Panc1 (cell line): ENCODE measurements at regions not wholly inside any gene's neighbourhood (a gene's known extent, or its start where the extent isn't known, plus 50 kb on each side); places are given as distances from the start of the nearest gene placed in this dataset.

Experiments
- ATAC-seq: fragments of 200-7000 bp; cut with Tn5 transposase; 2 replicates; pipeline ENCODE4 v1.9.1; 2020; ENCODE audit warnings: mild to moderate bottlenecking, moderate library complexity
- BruUV-seq: library from RNA; stranded (reverse); fragments of 400-500 nt; replicated peaks from 2 replicates; lab custom pipeline; 2021; lab: Mats Ljungman, UMichigan
- CTCF ChIA-PET: fragments of 300-600 bp; sonication (Branson Sonifier 250); formaldehyde crosslinking; loops from one replicate; lab custom pipeline; 2022; ENCODE audit warnings: antibody characterized with exemption; lab: Charles Lee
- POLR2A ChIA-PET: fragments of 300-600 bp; sonication (Branson Sonifier 250); formaldehyde crosslinking; loops from one replicate; lab custom pipeline; 2022; ENCODE audit warnings: antibody characterized with exemption; lab: Charles Lee
- DNase-seq: peaks from one replicate; pipeline ENCODE4 v3.0.0-alpha.2; 2010; ENCODE audit warnings: low read depth, low spot score
- H3K27ac ChIP-seq: 2 replicates; pipeline ENCODE4 v1.5.1; 2011; ENCODE audit warnings: mild to moderate bottlenecking, low read length, inconsistent platforms
- H3K27me3 ChIP-seq: fragments of 200-500 bp; sonication (Bioruptor generic); 2 replicates; pipeline ENCODE4 v1.6.0; 2014; ENCODE audit warnings: low read length, inconsistent platforms; ENCODE audit not compliant: control insufficient read depth, insufficient read depth
- H3K36me3 ChIP-seq: fragments of 200-500 bp; sonication (Bioruptor generic); 2 replicates; pipeline ENCODE4 v1.5.1; 2014; ENCODE audit warnings: inconsistent platforms, mild to moderate bottlenecking, low read length, moderate library complexity; ENCODE audit not compliant: control insufficient read depth, insufficient read depth
- H3K4me1 ChIP-seq: 2 replicates; pipeline ENCODE4 v1.5.1; 2011; ENCODE audit warnings: inconsistent platforms, mild to moderate bottlenecking, low read length, moderate library complexity; ENCODE audit not compliant: control insufficient read depth, insufficient read depth
- H3K4me3 ChIP-seq, 2 experiments: 2 replicates each; pipeline ENCODE4 v1.5.1; 2011 to 2012; ENCODE audit warnings: low read depth in 2 of 2, low read length in 2 of 2, mild to moderate bottlenecking in 2 of 2, inconsistent platforms in 1 of 2, moderate library complexity in 1 of 2
- H3K9me3 ChIP-seq: fragments of 200-500 bp; sonication (Bioruptor generic); 2 replicates; pipeline ENCODE4 v1.5.1; 2014; ENCODE audit warnings: low read depth, mild to moderate bottlenecking, inconsistent platforms, low read length, moderate library complexity; ENCODE audit not compliant: control insufficient read depth, insufficient read depth
- POLR2AphosphoS5 ChIP-seq: IDR thresholded peaks from 2 replicates; pipeline ENCODE4 v1.6.1; 2012; ENCODE audit warnings: mild to moderate bottlenecking, low read depth, low read length, moderate library complexity
- SIN3A ChIP-seq: IDR thresholded peaks from 2 replicates; pipeline ENCODE4 v1.6.1; 2012; ENCODE audit warnings: low read depth, mild to moderate bottlenecking, low read length, moderate library complexity, borderline replicate concordance; ENCODE audit not compliant: insufficient read depth
- TCF7L2 ChIP-seq: IDR thresholded peaks from 2 replicates; pipeline ENCODE4 v1.6.1; 2011; ENCODE audit warnings: mild to moderate bottlenecking, low read depth, low read length, inconsistent platforms
- in situ Hi-C: cut with HindIII; loops from 2 replicates; pipeline ENCODE4 v1.10.0; 2016; ENCODE audit warnings: low sequenced_read_pairs, low pct_unique_long_range_greater_than_20kb
- intact Hi-C: fragments of 100-400 bp; cut with micrococcal nuclease; formaldehyde crosslinking; loops from one replicate; pipeline ENCODE4 v1.10.0; 2022; ENCODE audit not compliant: unreplicated experiment
- TF ChIP-seq, protein P1 (sequence below), 2 experiments: IDR thresholded peaks; 2 replicates each; pipeline ENCODE4 v1.6.1; 2011 to 2012; ENCODE audit warnings: low read depth in 2 of 2, control low read depth in 1 of 2, low read length in 1 of 2, mild to moderate bottlenecking in 1 of 2, moderate library complexity in 1 of 2; ENCODE audit not compliant: insufficient read depth in 1 of 2
- TF ChIP-seq, protein P2 (sequence below): fragments of 450-650 bp; IDR thresholded peaks from 2 replicates; pipeline ENCODE4 v1.5.1; 2017; ENCODE audit warnings: mild to moderate bottlenecking

DNA sequence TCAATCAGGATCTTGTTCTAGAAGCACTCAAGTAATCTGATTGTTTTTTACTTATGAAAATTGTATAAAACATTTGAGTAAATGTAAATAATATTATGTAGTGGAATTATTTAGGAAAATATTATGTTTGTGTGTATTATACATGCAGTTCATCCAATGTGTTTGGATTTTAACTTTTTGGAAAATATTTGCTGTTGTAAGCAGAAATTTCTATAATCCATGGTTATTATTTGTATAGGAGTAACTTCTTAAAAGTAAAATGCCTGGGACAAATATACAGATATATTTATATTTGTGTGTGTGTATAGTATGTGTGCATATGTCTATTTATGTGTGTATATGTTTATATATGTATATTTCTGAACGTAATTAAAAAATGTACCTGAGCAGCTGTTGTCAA, 1394.6 kb upstream of the AGA start:
- in situ Hi-C loops (no loop called here), intact Hi-C loops (no loop called here)
- no peak for DNase-seq
- H3K27me3 ChIP-seq: no peaks in the 10 kb centered on the region
- POLR2A ChIA-PET: no interaction called here
- no peak overlapping the region for H3K27ac ChIP-seq
- H3K4me3 ChIP-seq: no peak overlapping the region
- CTCF ChIA-PET: no interaction called here
- H3K9me3 ChIP-seq: no peaks in the 10 kb centered on the region
- ATAC-seq: no peak
- no TSS peak for BruUV-seq
- H3K4me1 ChIP-seq: no peaks in the 10 kb centered on the region
- TF ChIP-seq POLR2AphosphoS5 (no peak), SIN3A (no peak), TCF7L2 (no peak)
- TF ChIP-seq, protein P1, sequence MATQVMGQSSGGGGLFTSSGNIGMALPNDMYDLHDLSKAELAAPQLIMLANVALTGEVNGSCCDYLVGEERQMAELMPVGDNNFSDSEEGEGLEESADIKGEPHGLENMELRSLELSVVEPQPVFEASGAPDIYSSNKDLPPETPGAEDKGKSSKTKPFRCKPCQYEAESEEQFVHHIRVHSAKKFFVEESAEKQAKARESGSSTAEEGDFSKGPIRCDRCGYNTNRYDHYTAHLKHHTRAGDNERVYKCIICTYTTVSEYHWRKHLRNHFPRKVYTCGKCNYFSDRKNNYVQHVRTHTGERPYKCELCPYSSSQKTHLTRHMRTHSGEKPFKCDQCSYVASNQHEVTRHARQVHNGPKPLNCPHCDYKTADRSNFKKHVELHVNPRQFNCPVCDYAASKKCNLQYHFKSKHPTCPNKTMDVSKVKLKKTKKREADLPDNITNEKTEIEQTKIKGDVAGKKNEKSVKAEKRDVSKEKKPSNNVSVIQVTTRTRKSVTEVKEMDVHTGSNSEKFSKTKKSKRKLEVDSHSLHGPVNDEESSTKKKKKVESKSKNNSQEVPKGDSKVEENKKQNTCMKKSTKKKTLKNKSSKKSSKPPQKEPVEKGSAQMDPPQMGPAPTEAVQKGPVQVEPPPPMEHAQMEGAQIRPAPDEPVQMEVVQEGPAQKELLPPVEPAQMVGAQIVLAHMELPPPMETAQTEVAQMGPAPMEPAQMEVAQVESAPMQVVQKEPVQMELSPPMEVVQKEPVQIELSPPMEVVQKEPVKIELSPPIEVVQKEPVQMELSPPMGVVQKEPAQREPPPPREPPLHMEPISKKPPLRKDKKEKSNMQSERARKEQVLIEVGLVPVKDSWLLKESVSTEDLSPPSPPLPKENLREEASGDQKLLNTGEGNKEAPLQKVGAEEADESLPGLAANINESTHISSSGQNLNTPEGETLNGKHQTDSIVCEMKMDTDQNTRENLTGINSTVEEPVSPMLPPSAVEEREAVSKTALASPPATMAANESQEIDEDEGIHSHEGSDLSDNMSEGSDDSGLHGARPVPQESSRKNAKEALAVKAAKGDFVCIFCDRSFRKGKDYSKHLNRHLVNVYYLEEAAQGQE (IDR thresholded peaks at IDR 0.05; ENCODE audit: insufficient read depth in 1 of 2, low read depth in 2 of 2, low read length in 1 of 2): no peak
- TF ChIP-seq, protein P2, sequence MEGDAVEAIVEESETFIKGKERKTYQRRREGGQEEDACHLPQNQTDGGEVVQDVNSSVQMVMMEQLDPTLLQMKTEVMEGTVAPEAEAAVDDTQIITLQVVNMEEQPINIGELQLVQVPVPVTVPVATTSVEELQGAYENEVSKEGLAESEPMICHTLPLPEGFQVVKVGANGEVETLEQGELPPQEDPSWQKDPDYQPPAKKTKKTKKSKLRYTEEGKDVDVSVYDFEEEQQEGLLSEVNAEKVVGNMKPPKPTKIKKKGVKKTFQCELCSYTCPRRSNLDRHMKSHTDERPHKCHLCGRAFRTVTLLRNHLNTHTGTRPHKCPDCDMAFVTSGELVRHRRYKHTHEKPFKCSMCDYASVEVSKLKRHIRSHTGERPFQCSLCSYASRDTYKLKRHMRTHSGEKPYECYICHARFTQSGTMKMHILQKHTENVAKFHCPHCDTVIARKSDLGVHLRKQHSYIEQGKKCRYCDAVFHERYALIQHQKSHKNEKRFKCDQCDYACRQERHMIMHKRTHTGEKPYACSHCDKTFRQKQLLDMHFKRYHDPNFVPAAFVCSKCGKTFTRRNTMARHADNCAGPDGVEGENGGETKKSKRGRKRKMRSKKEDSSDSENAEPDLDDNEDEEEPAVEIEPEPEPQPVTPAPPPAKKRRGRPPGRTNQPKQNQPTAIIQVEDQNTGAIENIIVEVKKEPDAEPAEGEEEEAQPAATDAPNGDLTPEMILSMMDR: no peak
- no peaks in the 10 kb centered on the region for H3K36me3 ChIP-seq

DNA sequence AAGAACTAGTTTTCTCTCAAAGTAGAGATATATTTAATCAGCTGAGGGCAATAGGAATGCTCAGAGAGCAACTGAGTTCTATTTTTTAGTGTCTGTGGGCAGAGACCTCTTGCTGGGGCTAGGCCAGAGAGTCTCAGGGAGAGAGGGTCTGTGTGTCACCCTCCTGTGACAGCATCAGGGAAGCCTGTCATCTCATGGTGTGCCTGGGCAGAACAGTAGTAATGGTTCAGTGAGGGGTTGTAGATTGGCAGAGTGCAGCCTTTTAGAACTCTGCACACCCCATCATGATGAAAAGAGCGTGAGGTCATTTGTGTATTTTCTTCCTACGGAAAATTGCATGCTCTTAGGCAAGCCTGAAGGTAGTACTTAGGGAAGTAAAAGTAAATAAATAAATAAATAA, 1396.5 kb upstream of the AGA start:
- no peaks in the 10 kb centered on the region for H3K36me3 ChIP-seq
- no peak for TF ChIP-seq POLR2AphosphoS5
- no peak for TF ChIP-seq TCF7L2
- no peak for TF ChIP-seq SIN3A
- TF ChIP-seq, protein P2: no peak
- TF ChIP-seq, protein P1 (IDR thresholded peaks at IDR 0.05; ENCODE audit: insufficient read depth in 1 of 2, low read depth in 2 of 2, low read length in 1 of 2): no peak
- no peak overlapping the region for H3K27ac ChIP-seq
- BruUV-seq: no TSS peak
- H3K9me3 ChIP-seq: no peaks in the 10 kb centered on the region
- H3K27me3 ChIP-seq: no peaks in the 10 kb centered on the region
- intact Hi-C loops: no loop called here
- DNase-seq (no peak), ATAC-seq (no peak)
- H3K4me3 ChIP-seq: no peak overlapping the region
- ChIA-PET CTCF (no interaction called here), POLR2A (no interaction called here)
- H3K4me1 ChIP-seq: no peaks in the 10 kb centered on the region
- in situ Hi-C loops: no loop called here
